ENCODE measurements at regions not wholly inside any gene's neighbourhood (a gene's known extent, or its start where the extent isn't known, plus 50 kb on each side); places are given as distances from the start of the nearest gene placed in this dataset.
"Not testable (repeated sequence)": the region's sequence is repeated elsewhere in the genome, so short reads cannot be mapped to it uniquely, and the experiment has no call there.

GRCh38 chr2:11877764-11878163 lies 131.3 kb downstream of the LPIN1 start:
- DNase-seq (no peak), ATAC-seq (ENCODE audit: low read depth) (no peak)
- no peak for TF ChIP-seq CTCF (IDR thresholded peaks at IDR 0.05)
- Mint-ChIP-seq H3K4me1 (peaks cover 8% of the 10 kb centered on the region), H3K4me3 (no peak overlapping the region), H3K27me3 (no peaks in the 10 kb centered on the region), H3K27ac (no peak overlapping the region), H3K36me3 (ENCODE audit: low read depth) (no peaks in the 10 kb centered on the region), H3K9me3 (no peaks in the 10 kb centered on the region)
- POLR2A ChIA-PET = no interaction called here
- CTCF ChIA-PET = no interaction called here
- intact Hi-C loops (cut with micrococcal nuclease) = no loop called here

GRCh38 chr2:11885253-11885652 lies 138.8 kb downstream of the LPIN1 start:
- H3K36me3 Mint-ChIP-seq (ENCODE audit: low read depth); ATAC-seq (ENCODE audit: low read depth); H3K4me3 Mint-ChIP-seq; POLR2A ChIA-PET; H3K9me3 Mint-ChIP-seq; CTCF ChIA-PET; H3K27ac Mint-ChIP-seq; H3K27me3 Mint-ChIP-seq; intact Hi-C loops (cut with micrococcal nuclease); DNase-seq; H3K4me1 Mint-ChIP-seq: not testable (repeated sequence)

- intact Hi-C loops (cut with micrococcal nuclease) = not testable (repeated sequence)
Observed at GRCh38 chr2:11886899-11887298, 140.5 kb downstream of the LPIN1 start.

GRCh38 chr2:11889101-11889850 lies 142.8 kb downstream of the LPIN1 start:
- DNase-seq (no peak), ATAC-seq (ENCODE audit: low read depth) (no peak)
- ChIA-PET POLR2A (no interaction called here), CTCF (no interaction called here)
- peaks cover 12% of the 10 kb centered on the region for H3K36me3 Mint-ChIP-seq (ENCODE audit: low read depth)
- TF ChIP-seq CTCF (IDR thresholded peaks at IDR 0.05) = no peak
- peaks cover 20% of the 10 kb centered on the region for H3K9me3 Mint-ChIP-seq
- H3K4me3 Mint-ChIP-seq = no peak overlapping the region
- intact Hi-C loops (cut with micrococcal nuclease) = no loop called here
- H3K27me3 Mint-ChIP-seq = no peaks in the 10 kb centered on the region
- no peak overlapping the region for H3K27ac Mint-ChIP-seq
- H3K4me1 Mint-ChIP-seq = no peaks in the 10 kb centered on the region

More at GRCh38 chr2:11886899-11887298, 140.5 kb downstream of the LPIN1 start:
- POLR2A ChIA-PET; H3K4me3 Mint-ChIP-seq; CTCF ChIA-PET; H3K27me3 Mint-ChIP-seq; H3K36me3 Mint-ChIP-seq (ENCODE audit: low read depth); H3K4me1 Mint-ChIP-seq; ATAC-seq (ENCODE audit: low read depth); DNase-seq; H3K27ac Mint-ChIP-seq: not testable (repeated sequence)
- peaks cover 15% of the 10 kb centered on the region for H3K9me3 Mint-ChIP-seq

GRCh38 chr2:11889854-11890253 lies 143.4 kb downstream of the LPIN1 start:
- ChIA-PET CTCF (no interaction called here), POLR2A (interaction anchor here (0.6 kb wide), 1 partner anchor 610 kb away, joined by 7 read pairs; no protein-coding TSS in a partner anchor)
- no peaks in the 10 kb centered on the region for H3K27me3 Mint-ChIP-seq
- no peaks in the 10 kb centered on the region for H3K4me1 Mint-ChIP-seq
- no peak for DNase-seq
- H3K4me3 Mint-ChIP-seq = no peak overlapping the region
- TF ChIP-seq CTCF (IDR thresholded peaks at IDR 0.05) = no peak
- intact Hi-C loops (cut with micrococcal nuclease) = no loop called here
- ATAC-seq (ENCODE audit: low read depth) = no peak
- no peak overlapping the region for H3K27ac Mint-ChIP-seq
- H3K9me3 Mint-ChIP-seq = peaks cover 22% of the 10 kb centered on the region
- peaks cover 18% of the 10 kb centered on the region for H3K36me3 Mint-ChIP-seq (ENCODE audit: low read depth)

- Mint-ChIP-seq H3K27ac (no peak overlapping the region), H3K4me3 (no peak overlapping the region), H3K27me3 (no peaks in the 10 kb centered on the region), H3K4me1 (no peaks in the 10 kb centered on the region), H3K36me3 (ENCODE audit: low read depth) (peaks cover 20% of the 10 kb centered on the region), H3K9me3 (peaks cover 25% of the 10 kb centered on the region)
- CTCF ChIA-PET = no interaction called here
- POLR2A ChIA-PET = no interaction called here
- TF ChIP-seq CTCF (IDR thresholded peaks at IDR 0.05) = no peak
- ATAC-seq (ENCODE audit: low read depth) (no peak), DNase-seq (no peak)
- intact Hi-C loops (cut with micrococcal nuclease) = no loop called here
Observed at GRCh38 chr2:11891028-11891427, 144.6 kb downstream of the LPIN1 start.
